ENCODE measurements at regions not wholly inside any gene's neighbourhood (a gene's known extent, or its start where the extent isn't known, plus 50 kb on each side); places are given as distances from the start of the nearest gene placed in this dataset.
A peak's percentile ranks its signal among the peaks of the same experiment; 100 is the strongest.
"Not testable (repeated sequence)": the region's sequence is repeated elsewhere in the genome, so short reads cannot be mapped to it uniquely, and the experiment has no call there.

DNA sequence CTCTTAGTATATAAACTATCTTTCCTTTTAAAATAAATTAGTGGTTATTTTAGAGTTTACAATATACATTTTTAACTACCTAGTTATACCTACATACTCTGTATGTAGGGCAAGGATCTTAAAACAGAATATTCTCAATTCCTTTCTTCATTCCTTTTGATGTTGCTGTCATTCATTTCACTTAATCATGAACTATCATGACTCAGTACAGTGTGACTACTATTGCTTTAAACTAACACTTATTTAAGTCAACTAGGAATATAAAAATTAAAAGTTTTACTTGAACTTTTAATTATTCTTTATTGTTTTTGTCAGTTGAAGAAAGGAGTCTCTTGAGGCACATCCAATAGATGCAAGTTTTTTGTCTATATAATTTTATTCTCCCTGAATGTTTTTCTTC is 726.4 kb downstream of the BRINP3 start:
- FAIRE-seq, result peak; percentile 7
- no peak for ATAC-seq
- no peaks in the 10 kb centered on the region for H3K9me3 ChIP-seq
- ChIA-PET CTCF (no interaction called here), POLR2A (interaction anchor here (0.6 kb wide), 1 partner anchor 14 kb away, joined by 5 read pairs; no protein-coding TSS in a partner anchor)
- H3K27ac ChIP-seq, result no peak overlapping the region
- no peak overlapping the region for H3K4me2 ChIP-seq
- no peak overlapping the region for H3K4me3 ChIP-seq
- peaks cover 11% of the 10 kb centered on the region; the same call in 2 of the 3 replicates for H3K4me1 ChIP-seq
- no peak for DNase-seq (ENCODE audit: low read depth in 1 of 2, low spot score in 1 of 2)
- no peak for TF ChIP-seq USF2 (IDR thresholded peaks at IDR 0.05)
- no peak for TF ChIP-seq FOXS1 (CRISPR knock-in tag; IDR thresholded peaks at IDR 0.05)
- TF ChIP-seq ATOH8 (CRISPR knock-in tag; IDR thresholded peaks at IDR 0.05; ENCODE audit: low read depth), result no peak
- TF ChIP-seq EHMT2 (IDR thresholded peaks at IDR 0.05; ENCODE audit: low read depth), result no peak
- TF ChIP-seq KDM5A (IDR thresholded peaks at IDR 0.05), result no peak
- no peak for TF ChIP-seq MYC (IDR thresholded peaks at IDR 0.05; ENCODE audit: borderline replicate concordance, low read length)
- no peak for TF ChIP-seq E2F6 (IDR thresholded peaks at IDR 0.05; ENCODE audit: borderline replicate concordance, low read depth)
- TF ChIP-seq JUNB (IDR thresholded peaks at IDR 0.05), result no peak
- TF ChIP-seq CEBPB (IDR thresholded peaks at IDR 0.05), result no peak

DNA sequence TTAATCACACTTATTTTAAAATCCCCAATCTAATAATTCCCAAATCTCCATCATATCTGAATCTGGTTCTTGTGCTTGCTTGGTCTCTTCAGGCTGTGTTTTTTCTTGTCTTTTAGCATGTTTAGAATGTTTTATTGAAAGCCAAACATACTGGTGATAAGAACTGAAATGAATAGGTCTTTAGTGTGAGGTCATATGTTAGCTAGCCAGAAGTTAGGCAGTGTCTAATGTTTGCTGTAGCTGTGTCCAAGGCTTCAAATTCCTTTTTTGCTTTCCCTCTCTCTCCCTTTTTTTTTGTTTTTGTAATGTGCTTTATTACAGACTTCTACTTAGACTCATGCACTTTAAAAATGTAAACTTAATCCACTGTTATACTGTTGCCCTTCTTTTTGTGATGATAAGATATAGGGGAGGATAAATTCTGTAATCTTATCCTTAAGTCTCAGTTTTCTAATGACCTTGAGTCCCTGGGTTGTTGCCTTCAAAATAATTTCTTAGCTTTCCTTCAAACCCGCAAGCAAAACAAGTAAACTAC is 725.1 kb downstream of the BRINP3 start:
- 91% methylated on average over 1 of the region's 1 CpG for WGBS (ENCODE audit: missing lambda C conversion rate)

GRCh38 chr1:189755100-189755499 is 722.6 kb downstream of the BRINP3 start:
- H3K4me3 ChIP-seq; DNase-seq (ENCODE audit: low read depth in 1 of 2, low spot score in 1 of 2); FAIRE-seq; ATAC-seq; H3K4me2 ChIP-seq; H3K27ac ChIP-seq; H3K9me3 ChIP-seq; POLR2A ChIA-PET: not testable (repeated sequence)
- H3K4me1 ChIP-seq, result peaks cover 11% of the 10 kb centered on the region; the same call in 2 of the 3 replicates
- CTCF ChIA-PET, result interaction anchor here (0.6 kb wide), 1 partner anchor 44 kb away, joined by 3 read pairs; no protein-coding TSS in a partner anchor
- 48% methylated on average over 2 of the region's 9 CpGs for WGBS (ENCODE audit: missing lambda C conversion rate)

More for the DNA sequence above, 725.1 kb downstream of the BRINP3 start:
- H3K4me1 ChIP-seq, result peaks cover 11% of the 10 kb centered on the region; the same call in 2 of the 3 replicates
- H3K4me2 ChIP-seq, result peak overlapping the region; percentile 5; the same call in 1 of the 3 replicates
- ChIA-PET POLR2A (no interaction called here), CTCF (interaction anchor here (0.9 kb wide), 1 partner anchor 44 kb away, joined by 3 read pairs; no protein-coding TSS in a partner anchor)
- DNase-seq (ENCODE audit: low read depth in 1 of 2, low spot score in 1 of 2) (no peak), FAIRE-seq (no peak), ATAC-seq (no peak)
- H3K27ac ChIP-seq, result no peak overlapping the region
- no peaks in the 10 kb centered on the region for H3K9me3 ChIP-seq
- TF ChIP-seq ESRRA (IDR thresholded peaks at IDR 0.05; ENCODE audit: borderline replicate concordance, low read length) (no peak), PHF8 (IDR thresholded peaks at IDR 0.05; ENCODE audit: borderline replicate concordance, low read depth) (no peak), JUN (IDR thresholded peaks at IDR 0.05) (no peak), BHLHE40 (IDR thresholded peaks at IDR 0.05; ENCODE audit: low read depth, low read length) (no peak), EP300 (IDR thresholded peaks at IDR 0.05) (no peak), HOXB5 (CRISPR knock-in tag; IDR thresholded peaks at IDR 0.05) (no peak), NR3C1 (IDR thresholded peaks at IDR 0.05) (no peak), FOXS1 (CRISPR knock-in tag; IDR thresholded peaks at IDR 0.05) (no peak), MYC (IDR thresholded peaks at IDR 0.05; ENCODE audit: borderline replicate concordance, low read length) (no peak), GATA3 (IDR thresholded peaks at IDR 0.05; ENCODE audit: borderline replicate concordance) (no peak), TFCP2L1 (CRISPR knock-in tag; IDR thresholded peaks at IDR 0.05) (no peak), POLR2A (IDR thresholded peaks at IDR 0.05; ENCODE audit: low read length) (no peak), NFE2L2 (conservative IDR thresholded peaks at IDR 0.05; ENCODE audit: low read length) (no peak)
- no peak overlapping the region for H3K4me3 ChIP-seq

Data from A549 (cell line).